Fibroblast of lung (primary cell): ENCODE measurements at regions not wholly inside any gene's neighbourhood (a gene's known extent, or its start where the extent isn't known, plus 50 kb on each side); places are given as distances from the start of the nearest gene placed in this dataset.

Experiments used
- CTCF ChIP-seq, 2 donors: IDR thresholded peaks in 1 of 2; conservative IDR thresholded peaks in 1 of 2; 1 replicate in 1 of 2; 2 replicates in 1 of 2; pipeline ENCODE4 v1.5.1; 2011 to 2012; ENCODE audit warnings: low read length in 2 of 2, control low read depth in 1 of 2, inconsistent platforms in 1 of 2, low read depth in 1 of 2, mild to moderate bottlenecking in 1 of 2
- EZH2 ChIP-seq: IDR thresholded peaks from 2 replicates; pipeline ENCODE4 v1.5.1; 2012; ENCODE audit warnings: low read length, control low read depth, mild to moderate bottlenecking; ENCODE audit errors: missing control alignments

GRCh38 chr4:11263208-11263607 is 165.5 kb downstream of the HS3ST1 start:
- TF ChIP-seq CTCF (conservative IDR thresholded peaks at IDR 0.05 in 1 of 2, IDR thresholded peaks at IDR 0.05 in 1 of 2; ENCODE audit: low read depth in 1 of 2, low read length in 2 of 2) (no peak), EZH2 (no peak)
